ENCODE measurements at regions not wholly inside any gene's neighbourhood (a gene's known extent, or its start where the extent isn't known, plus 50 kb on each side); places are given as distances from the start of the nearest gene placed in this dataset.

DNA sequence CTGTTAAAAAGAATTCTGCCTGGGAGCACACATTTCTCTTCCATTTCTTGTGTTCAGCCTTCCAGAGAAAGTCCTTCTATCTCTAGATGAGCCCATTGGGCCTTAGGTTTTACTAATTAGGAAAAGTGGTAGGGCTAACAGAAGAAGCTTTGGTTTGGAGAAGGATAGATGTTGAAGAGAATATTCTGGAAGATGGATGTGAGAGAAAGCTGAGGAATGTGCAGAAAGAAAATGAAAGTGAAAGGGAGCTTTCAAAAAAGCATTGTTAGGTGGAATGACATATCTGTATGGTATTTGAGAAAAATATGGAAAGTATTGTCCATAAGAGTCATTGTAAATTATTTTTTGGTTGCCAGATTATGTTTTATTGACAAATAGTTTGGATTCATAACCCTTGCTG is 474.8 kb upstream of the SLIT2 start:
- peak; percentile 24 for DNase-seq (ENCODE audit: low read depth)
- no peak overlapping the region for H3K4me3 ChIP-seq (ENCODE audit: low read length)
- TF ChIP-seq, protein P1, sequence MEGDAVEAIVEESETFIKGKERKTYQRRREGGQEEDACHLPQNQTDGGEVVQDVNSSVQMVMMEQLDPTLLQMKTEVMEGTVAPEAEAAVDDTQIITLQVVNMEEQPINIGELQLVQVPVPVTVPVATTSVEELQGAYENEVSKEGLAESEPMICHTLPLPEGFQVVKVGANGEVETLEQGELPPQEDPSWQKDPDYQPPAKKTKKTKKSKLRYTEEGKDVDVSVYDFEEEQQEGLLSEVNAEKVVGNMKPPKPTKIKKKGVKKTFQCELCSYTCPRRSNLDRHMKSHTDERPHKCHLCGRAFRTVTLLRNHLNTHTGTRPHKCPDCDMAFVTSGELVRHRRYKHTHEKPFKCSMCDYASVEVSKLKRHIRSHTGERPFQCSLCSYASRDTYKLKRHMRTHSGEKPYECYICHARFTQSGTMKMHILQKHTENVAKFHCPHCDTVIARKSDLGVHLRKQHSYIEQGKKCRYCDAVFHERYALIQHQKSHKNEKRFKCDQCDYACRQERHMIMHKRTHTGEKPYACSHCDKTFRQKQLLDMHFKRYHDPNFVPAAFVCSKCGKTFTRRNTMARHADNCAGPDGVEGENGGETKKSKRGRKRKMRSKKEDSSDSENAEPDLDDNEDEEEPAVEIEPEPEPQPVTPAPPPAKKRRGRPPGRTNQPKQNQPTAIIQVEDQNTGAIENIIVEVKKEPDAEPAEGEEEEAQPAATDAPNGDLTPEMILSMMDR (conservative IDR thresholded peaks at IDR 0.05; ENCODE audit: low read length), result no peak

DNA sequence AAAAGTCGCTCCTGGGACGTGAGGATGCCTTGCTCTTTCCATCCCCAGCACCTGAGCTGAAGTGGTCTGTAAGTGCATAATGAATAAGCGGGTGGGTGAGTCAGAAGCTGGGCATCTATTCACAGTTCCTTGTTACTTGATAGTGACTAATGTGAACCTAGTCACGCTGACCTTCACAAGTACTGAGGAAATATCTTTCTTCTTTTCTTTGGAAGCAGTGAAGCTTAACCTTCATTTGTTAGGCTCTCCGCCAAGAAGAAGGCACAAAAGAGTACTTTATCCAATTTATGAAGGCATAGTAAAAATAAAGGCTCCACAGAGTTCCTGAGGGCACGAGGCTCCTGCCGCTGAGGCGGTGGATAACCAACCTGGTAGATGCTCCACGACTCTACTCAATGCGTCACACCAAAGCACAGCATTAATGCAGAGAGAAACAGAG is 475.7 kb upstream of the SLIT2 start:
- TF ChIP-seq, protein P1 (conservative IDR thresholded peaks at IDR 0.05; ENCODE audit: low read length), result no peak
- no peak overlapping the region for H3K4me3 ChIP-seq (ENCODE audit: low read length)
- DNase-seq (ENCODE audit: low read depth), result peak; percentile 69

DNA sequence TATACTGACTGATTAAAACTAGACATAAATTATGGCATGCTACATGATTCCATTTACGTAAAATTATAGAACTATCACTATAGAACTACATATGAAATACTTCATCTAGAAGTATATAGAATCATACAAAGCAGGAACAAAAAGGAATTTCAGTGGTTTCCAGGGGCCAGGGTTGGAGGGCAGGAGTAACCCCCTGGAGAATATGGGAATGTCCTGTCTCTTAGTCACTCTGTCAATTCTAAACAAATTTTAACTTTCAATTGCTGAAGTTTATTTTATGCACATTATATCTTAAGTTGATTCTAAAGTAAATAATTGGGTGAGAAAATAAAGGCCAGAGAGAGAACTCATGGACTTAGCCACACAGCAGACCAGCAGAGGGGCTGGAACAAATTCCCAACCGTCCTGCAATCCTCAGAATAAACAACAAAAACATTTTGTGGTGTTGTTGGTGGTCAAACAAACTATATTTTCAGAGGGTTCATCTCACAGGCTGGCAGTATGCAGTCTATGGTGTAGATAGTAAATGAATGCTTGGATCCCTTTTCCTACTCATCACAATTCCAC is 476.9 kb upstream of the SLIT2 start:
- TF ChIP-seq, protein P1 (conservative IDR thresholded peaks at IDR 0.05; ENCODE audit: low read length), result no peak

DNA sequence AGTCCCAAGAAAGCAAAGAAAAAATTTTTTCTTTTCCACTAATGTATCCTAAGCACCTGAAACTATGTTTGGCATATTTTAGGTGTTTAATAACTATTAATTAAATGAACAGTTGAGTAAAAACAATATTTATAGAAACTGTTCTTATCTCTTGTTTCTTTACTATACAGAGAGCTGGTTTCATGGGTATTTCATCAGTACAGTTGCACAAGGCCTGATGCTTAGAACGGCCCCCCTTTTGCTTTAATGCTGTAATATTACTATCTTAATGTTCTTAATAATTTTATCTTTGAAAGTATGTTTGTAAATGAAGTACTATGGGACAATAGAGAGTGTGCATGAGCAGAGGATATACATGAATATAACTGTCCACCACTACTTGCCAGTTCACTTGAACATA is 479.1 kb upstream of the SLIT2 start:
- H3K4me3 ChIP-seq (ENCODE audit: low read length), result no peak overlapping the region
- TF ChIP-seq, protein P1 (conservative IDR thresholded peaks at IDR 0.05; ENCODE audit: low read length), result no peak
- no peak for DNase-seq (ENCODE audit: low read depth)

More for the DNA sequence above, 476.9 kb upstream of the SLIT2 start:
- H3K4me3 ChIP-seq (ENCODE audit: low read length), result no peak overlapping the region
- DNase-seq (ENCODE audit: low read depth), result no peak

DNA sequence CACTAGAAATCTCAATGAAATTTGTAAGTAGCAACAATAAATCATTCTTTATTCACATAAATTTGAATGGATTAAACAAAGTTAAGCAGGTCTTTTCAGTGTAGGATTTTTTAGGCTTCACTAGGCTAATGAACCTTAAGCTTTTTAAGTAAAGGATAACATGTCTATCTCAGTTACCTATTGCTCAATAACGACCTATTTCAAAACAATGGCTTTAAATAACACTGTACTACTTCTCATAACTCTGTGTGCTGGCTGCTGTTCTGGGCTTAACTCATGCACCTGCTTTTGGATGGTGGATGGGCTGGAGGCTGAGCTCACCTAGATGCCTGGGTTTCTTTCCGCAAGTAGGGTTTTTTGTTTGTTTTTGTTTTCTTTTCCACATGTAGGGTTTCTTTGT is 495.0 kb upstream of the SLIT2 start:
- TF ChIP-seq, protein P1 (conservative IDR thresholded peaks at IDR 0.05; ENCODE audit: low read length), result no peak
- H3K4me3 ChIP-seq (ENCODE audit: low read length), result no peak overlapping the region
- DNase-seq (ENCODE audit: low read depth), result no peak

DNA sequence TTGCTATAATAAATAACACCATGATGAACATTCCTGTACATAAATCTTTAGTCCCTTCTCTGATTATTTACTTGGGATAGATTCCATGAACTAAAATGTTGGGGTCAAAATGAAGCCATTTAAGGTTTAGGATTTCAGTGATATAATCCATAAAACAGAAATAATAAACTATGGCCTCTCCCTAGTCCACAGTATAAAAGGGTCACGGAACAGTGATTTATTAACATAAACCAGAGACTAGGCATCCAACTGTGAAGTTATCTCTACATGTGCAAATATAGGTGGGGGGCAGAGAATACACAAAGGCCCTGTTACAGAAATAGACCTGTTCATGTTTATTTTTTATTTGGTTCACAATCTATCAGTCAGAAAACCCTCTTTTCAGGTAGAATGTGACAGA is 499.1 kb upstream of the SLIT2 start:
- H3K4me3 ChIP-seq (ENCODE audit: low read length), result no peak overlapping the region
- no peak for DNase-seq (ENCODE audit: low read depth)
- TF ChIP-seq, protein P1 (conservative IDR thresholded peaks at IDR 0.05; ENCODE audit: low read length), result no peak
